ENCODE measurements at regions not wholly inside any gene's neighbourhood (a gene's known extent, or its start where the extent isn't known, plus 50 kb on each side); places are given as distances from the start of the nearest gene placed in this dataset.
A peak's percentile ranks its signal among the peaks of the same experiment; 100 is the strongest.

GRCh38 chr2:3132466-3132865 lies 245.2 kb downstream of the EIPR1 start:
- 60% methylated on average over 2 of the region's 10 CpGs for WGBS (ENCODE audit: insufficient coverage, low coverage, low lambda C conversion rate, missing lambda C conversion rate)
- H3K27me3 ChIP-seq, result no peaks in the 10 kb centered on the region

GRCh38 chr2:3131636-3132326 lies 245.8 kb downstream of the EIPR1 start:
- 60% methylated on average over 19 of the region's 22 CpGs for WGBS (ENCODE audit: insufficient coverage, low coverage, low lambda C conversion rate, missing lambda C conversion rate)
- intact Hi-C loops (cut with DNase I), result no loop called here
- TF ChIP-seq POLR2A (IDR thresholded peaks at IDR 0.05) (no peak), CTCF (IDR thresholded peaks at IDR 0.05) (no peak)

More at GRCh38 chr2:3132466-3132865, 245.2 kb downstream of the EIPR1 start:
- no peaks in the 10 kb centered on the region for H3K9me3 ChIP-seq
- H3K4me1 ChIP-seq, result no peaks in the 10 kb centered on the region
- no peak for TF ChIP-seq POLR2A (IDR thresholded peaks at IDR 0.05)
- TF ChIP-seq CTCF (IDR thresholded peaks at IDR 0.05), result no peak
- ATAC-seq, result no peak
- intact Hi-C loops (cut with DNase I), result no loop called here
- no peak overlapping the region for H3K27ac ChIP-seq
- H3K36me3 ChIP-seq, result no peaks in the 10 kb centered on the region
- DNase-seq, result peak in 2 of 3 donors; percentile 31 to 45
- no peak overlapping the region for H3K4me3 ChIP-seq

GRCh38 chr2:3130889-3131635 lies 246.6 kb downstream of the EIPR1 start:
- H3K4me3 ChIP-seq, result no peak overlapping the region
- H3K27ac ChIP-seq, result no peak overlapping the region
- DNase-seq (peak in 2 of 3 donors; percentile 36 to 39), ATAC-seq (peak in 1 of 4 donors; percentile 11)
- H3K27me3 ChIP-seq, result no peaks in the 10 kb centered on the region
- intact Hi-C loops (cut with DNase I), result no loop called here
- H3K4me1 ChIP-seq, result no peaks in the 10 kb centered on the region
- WGBS (ENCODE audit: insufficient coverage, low coverage, low lambda C conversion rate, missing lambda C conversion rate), result 42% methylated on average over 15 of the region's 19 CpGs
- TF ChIP-seq POLR2A (IDR thresholded peaks at IDR 0.05) (no peak), CTCF (IDR thresholded peaks at IDR 0.05) (no peak)
- no peaks in the 10 kb centered on the region for H3K9me3 ChIP-seq
- no peaks in the 10 kb centered on the region for H3K36me3 ChIP-seq

More at GRCh38 chr2:3131636-3132326, 245.8 kb downstream of the EIPR1 start:
- no peaks in the 10 kb centered on the region for H3K4me1 ChIP-seq
- no peak overlapping the region for H3K27ac ChIP-seq
- H3K9me3 ChIP-seq, result no peaks in the 10 kb centered on the region
- no peaks in the 10 kb centered on the region for H3K27me3 ChIP-seq
- DNase-seq (peak in 2 of 3 donors; percentile 22 to 26), ATAC-seq (no peak)
- no peak overlapping the region for H3K4me3 ChIP-seq
- H3K36me3 ChIP-seq, result no peaks in the 10 kb centered on the region

GRCh38 chr2:3130444-3130843 lies 247.2 kb downstream of the EIPR1 start:
- ATAC-seq, result no peak
- Histone ChIP-seq H3K4me3 (no peak overlapping the region), H3K27ac (no peak overlapping the region), H3K4me1 (no peaks in the 10 kb centered on the region), H3K36me3 (no peaks in the 10 kb centered on the region), H3K9me3 (no peaks in the 10 kb centered on the region), H3K27me3 (no peaks in the 10 kb centered on the region)
- 71% methylated on average over 4 of the region's 4 CpGs for WGBS (ENCODE audit: insufficient coverage, low coverage, low lambda C conversion rate, missing lambda C conversion rate)
- peak in 1 of 3 donors; percentile 7 for DNase-seq
- no peak for TF ChIP-seq CTCF (IDR thresholded peaks at IDR 0.05)
- no peak for TF ChIP-seq POLR2A (IDR thresholded peaks at IDR 0.05)
- intact Hi-C loops (cut with DNase I), result no loop called here

All from right lobe of liver (tissue), 6 donors.